ENCODE measurements at regions not wholly inside any gene's neighbourhood (a gene's known extent, or its start where the extent isn't known, plus 50 kb on each side); places are given as distances from the start of the nearest gene placed in this dataset.

- TF ChIP-seq CTCF (IDR thresholded peaks at IDR 0.05): no peak
Observed at GRCh38 chr1:184212649-184213314, 161.3 kb downstream of the TSEN15 start.

DNA sequence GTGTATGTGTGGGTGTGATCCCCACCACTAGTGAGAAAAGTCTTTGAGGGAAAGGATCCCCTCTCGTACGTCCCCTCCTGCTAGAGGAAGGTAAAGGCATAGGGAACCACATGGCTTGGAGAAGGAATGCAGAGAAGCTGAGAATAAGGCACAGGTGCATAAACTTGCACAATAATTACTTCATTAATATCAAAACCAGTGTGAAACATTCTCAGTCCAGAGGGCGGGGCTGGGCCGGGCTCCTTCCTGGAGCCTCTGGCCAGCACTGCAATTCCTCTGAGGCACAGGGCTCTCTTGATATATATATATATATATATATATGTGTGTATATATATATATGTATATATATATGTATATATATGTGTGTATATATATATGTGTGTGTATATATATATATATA, 162.6 kb downstream of the TSEN15 start:
- no peak for TF ChIP-seq CTCF (IDR thresholded peaks at IDR 0.05)

DNA sequence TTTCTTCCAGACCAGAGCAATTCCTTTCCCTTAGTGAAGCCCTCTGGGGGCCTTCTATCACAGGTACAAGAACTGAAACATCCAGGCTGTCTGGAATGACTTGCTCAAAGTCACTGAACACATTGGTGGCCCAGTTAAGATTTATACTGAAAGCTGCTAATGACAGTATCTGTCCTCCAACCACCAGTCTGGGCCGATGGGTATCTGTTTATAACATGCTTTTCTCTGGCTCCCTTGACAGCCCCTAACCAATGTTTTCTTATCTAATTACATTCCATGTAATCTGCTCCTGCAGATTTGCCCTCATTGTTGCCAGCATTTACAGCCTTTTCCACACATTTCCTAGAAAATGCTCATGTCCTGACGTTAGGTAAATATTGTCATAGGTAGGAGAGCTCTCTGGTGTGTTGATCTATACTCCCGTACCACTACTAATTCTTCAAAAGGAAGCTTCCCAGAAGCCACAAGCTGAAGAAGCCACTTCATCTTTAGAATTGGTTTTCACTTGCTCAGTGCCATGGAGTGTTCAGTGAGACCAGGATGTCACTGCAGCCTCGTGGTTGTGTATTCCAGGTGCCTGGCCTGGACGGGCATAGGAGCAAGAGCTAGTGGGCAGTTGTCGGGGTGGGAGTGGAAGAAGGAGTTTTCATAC, 163.9 kb downstream of the TSEN15 start:
- no peak for TF ChIP-seq CTCF (IDR thresholded peaks at IDR 0.05)

- no peak for TF ChIP-seq CTCF (IDR thresholded peaks at IDR 0.05)
Observed at GRCh38 chr1:184218458-184219075, 167.0 kb downstream of the TSEN15 start.

DNA sequence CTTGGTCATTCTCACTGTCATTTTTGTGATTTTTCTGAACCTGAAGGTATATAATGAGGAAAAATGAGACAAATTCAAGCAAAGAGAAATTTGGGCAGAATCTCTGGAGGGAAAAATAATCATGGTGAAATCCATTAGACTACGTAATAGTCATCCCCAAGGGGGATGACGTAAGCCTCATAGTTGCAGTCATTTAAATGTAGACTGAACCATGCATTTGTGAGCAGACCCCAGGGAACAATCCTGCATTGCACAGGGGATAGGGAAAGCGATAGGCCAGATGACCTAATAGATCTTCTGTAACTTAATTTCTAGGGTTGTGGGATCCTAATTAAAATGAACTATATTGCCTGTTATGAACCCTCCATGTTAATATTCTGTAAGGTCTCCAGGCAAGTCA, 167.4 kb upstream of the C1orf21 start:
- no peak for TF ChIP-seq CTCF (IDR thresholded peaks at IDR 0.05)

- TF ChIP-seq CTCF (IDR thresholded peaks at IDR 0.05): no peak
Observed at GRCh38 chr1:184219883-184220282, 166.9 kb upstream of the C1orf21 start.

GRCh38 chr1:184221087-184221486, 165.7 kb upstream of the C1orf21 start:
- TF ChIP-seq CTCF (IDR thresholded peaks at IDR 0.05): no peak
